Hepatocyte (in vitro differentiated cells): ENCODE measurements at regions not wholly inside any gene's neighbourhood (a gene's known extent, or its start where the extent isn't known, plus 50 kb on each side); places are given as distances from the start of the nearest gene placed in this dataset.

Experiments used
- DNase-seq: peaks from one replicate; pipeline ENCODE4 v3.0.0-alpha.2; 2016; ENCODE audit warnings: low spot score
- H2AFZ ChIP-seq: fragments of 200-600 bp; sonication (generic); 2 replicates; pipeline ENCODE4 v1.6.0; 2016; ENCODE audit warnings: antibody characterized with exemption, mild to moderate bottlenecking
- H3K27ac ChIP-seq: fragments of 200-600 bp; sonication (generic); 2 replicates; pipeline ENCODE4 v1.5.1; 2016; ENCODE audit warnings: mild to moderate bottlenecking
- H3K27me3 ChIP-seq: fragments of 200-600 bp; sonication (generic); 2 replicates; pipeline ENCODE4 v1.6.1; 2016
- H3K36me3 ChIP-seq: fragments of 200-600 bp; sonication (generic); replicated peaks from 2 replicates; pipeline ENCODE4 v1.5.1; 2016; ENCODE audit warnings: low read depth; ENCODE audit not compliant: insufficient read depth
- H3K4me1 ChIP-seq: fragments of 200-600 bp; sonication (generic); 2 replicates; pipeline ENCODE4 v1.5.1; 2016; ENCODE audit warnings: mild to moderate bottlenecking, moderate library complexity; ENCODE audit not compliant: insufficient read depth
- H3K4me2 ChIP-seq: fragments of 200-600 bp; sonication (generic); 2 replicates; pipeline ENCODE4 v1.6.0; 2016
- H3K4me3 ChIP-seq: fragments of 200-600 bp; sonication (generic); 2 replicates; pipeline ENCODE4 v1.5.1; 2016; ENCODE audit warnings: mild to moderate bottlenecking
- H3K79me2 ChIP-seq: fragments of 200-600 bp; sonication (generic); 2 replicates; pipeline ENCODE4 v1.6.0; 2017; ENCODE audit warnings: mild to moderate bottlenecking
- H3K9me2 ChIP-seq: fragments of 200-600 bp; sonication (generic); replicated peaks from 2 replicates; pipeline ENCODE4 v1.6.0; 2017; ENCODE audit warnings: mild to moderate bottlenecking; ENCODE audit not compliant: insufficient read depth
- H3K9me3 ChIP-seq: fragments of 200-600 bp; sonication (generic); 2 replicates; pipeline ENCODE4 v1.5.1; 2016; ENCODE audit warnings: low read depth, mild to moderate bottlenecking
- H4K20me1 ChIP-seq: fragments of 200-600 bp; sonication (generic); 2 replicates; pipeline ENCODE4 v1.6.0; 2016; ENCODE audit warnings: mild to moderate bottlenecking; ENCODE audit not compliant: insufficient read depth, poor library complexity, severe bottlenecking
- EZH2 ChIP-seq: fragments of 200-600 bp; sonication (generic); IDR thresholded peaks from 2 replicates; pipeline ENCODE4 v1.6.1; 2016; ENCODE audit warnings: antibody characterized with exemption, mild to moderate bottlenecking, borderline replicate concordance
- EZH2phosphoT487 ChIP-seq: fragments of 200-600 bp; sonication (generic); IDR thresholded peaks from one replicate; pipeline ENCODE4 v1.6.1; 2018; ENCODE audit warnings: antibody characterized with exemption, mild to moderate bottlenecking, low read depth, moderate library complexity; ENCODE audit not compliant: unreplicated experiment, severe bottlenecking
- WGBS: methylation state at CpG from one replicate; pipeline ENCODE4 v1.1.6; 2016; ENCODE audit warnings: low lambda C conversion rate; ENCODE audit errors: missing lambda C conversion rate; 5-methylcytosine and 5-hydroxymethylcytosine counted together
- TF ChIP-seq, protein P1 (sequence below): fragments of 200-600 bp; sonication (generic); IDR thresholded peaks from 2 replicates; pipeline ENCODE4 v1.5.1; 2016; ENCODE audit warnings: antibody characterized with exemption, mild to moderate bottlenecking; ENCODE audit not compliant: poor library complexity

DNA sequence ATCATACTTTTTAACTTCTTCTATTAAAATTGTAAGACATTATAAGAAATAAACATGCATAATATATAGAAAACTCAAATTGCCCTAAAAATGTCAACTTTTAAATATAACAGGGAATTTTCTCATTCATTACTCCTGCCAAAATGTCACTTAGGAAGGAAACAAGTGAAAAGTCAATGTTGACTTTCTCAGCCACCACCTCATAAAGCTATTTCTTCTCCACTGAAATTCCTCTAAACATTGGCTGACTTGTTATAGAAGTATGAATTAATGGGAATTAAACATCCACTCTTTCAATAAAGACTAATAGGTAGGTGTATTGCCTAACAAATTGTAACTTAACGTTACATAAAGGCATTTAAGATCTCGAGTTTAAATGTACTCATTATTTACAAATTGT lies 499.7 kb upstream of the SYT4 start:
- Histone ChIP-seq H4K20me1 (no peaks in the 10 kb centered on the region), H3K4me3 (no peak overlapping the region), H3K4me1 (peaks cover 11% of the 10 kb centered on the region), H3K27me3 (no peaks in the 10 kb centered on the region), H3K36me3 (no peaks in the 10 kb centered on the region), H3K27ac (no peak overlapping the region), H3K4me2 (no peak overlapping the region), H3K9me3 (no peaks in the 10 kb centered on the region), H2AFZ (no peak overlapping the region), H3K79me2 (no peaks in the 10 kb centered on the region), H3K9me2 (no peaks in the 10 kb centered on the region)
- TF ChIP-seq EZH2 (no peak), EZH2phosphoT487 (no peak)
- TF ChIP-seq, protein P1, sequence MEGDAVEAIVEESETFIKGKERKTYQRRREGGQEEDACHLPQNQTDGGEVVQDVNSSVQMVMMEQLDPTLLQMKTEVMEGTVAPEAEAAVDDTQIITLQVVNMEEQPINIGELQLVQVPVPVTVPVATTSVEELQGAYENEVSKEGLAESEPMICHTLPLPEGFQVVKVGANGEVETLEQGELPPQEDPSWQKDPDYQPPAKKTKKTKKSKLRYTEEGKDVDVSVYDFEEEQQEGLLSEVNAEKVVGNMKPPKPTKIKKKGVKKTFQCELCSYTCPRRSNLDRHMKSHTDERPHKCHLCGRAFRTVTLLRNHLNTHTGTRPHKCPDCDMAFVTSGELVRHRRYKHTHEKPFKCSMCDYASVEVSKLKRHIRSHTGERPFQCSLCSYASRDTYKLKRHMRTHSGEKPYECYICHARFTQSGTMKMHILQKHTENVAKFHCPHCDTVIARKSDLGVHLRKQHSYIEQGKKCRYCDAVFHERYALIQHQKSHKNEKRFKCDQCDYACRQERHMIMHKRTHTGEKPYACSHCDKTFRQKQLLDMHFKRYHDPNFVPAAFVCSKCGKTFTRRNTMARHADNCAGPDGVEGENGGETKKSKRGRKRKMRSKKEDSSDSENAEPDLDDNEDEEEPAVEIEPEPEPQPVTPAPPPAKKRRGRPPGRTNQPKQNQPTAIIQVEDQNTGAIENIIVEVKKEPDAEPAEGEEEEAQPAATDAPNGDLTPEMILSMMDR, result no peak
- WGBS, result 54% methylated on average over 2 of the region's 2 CpGs
- no peak for DNase-seq

DNA sequence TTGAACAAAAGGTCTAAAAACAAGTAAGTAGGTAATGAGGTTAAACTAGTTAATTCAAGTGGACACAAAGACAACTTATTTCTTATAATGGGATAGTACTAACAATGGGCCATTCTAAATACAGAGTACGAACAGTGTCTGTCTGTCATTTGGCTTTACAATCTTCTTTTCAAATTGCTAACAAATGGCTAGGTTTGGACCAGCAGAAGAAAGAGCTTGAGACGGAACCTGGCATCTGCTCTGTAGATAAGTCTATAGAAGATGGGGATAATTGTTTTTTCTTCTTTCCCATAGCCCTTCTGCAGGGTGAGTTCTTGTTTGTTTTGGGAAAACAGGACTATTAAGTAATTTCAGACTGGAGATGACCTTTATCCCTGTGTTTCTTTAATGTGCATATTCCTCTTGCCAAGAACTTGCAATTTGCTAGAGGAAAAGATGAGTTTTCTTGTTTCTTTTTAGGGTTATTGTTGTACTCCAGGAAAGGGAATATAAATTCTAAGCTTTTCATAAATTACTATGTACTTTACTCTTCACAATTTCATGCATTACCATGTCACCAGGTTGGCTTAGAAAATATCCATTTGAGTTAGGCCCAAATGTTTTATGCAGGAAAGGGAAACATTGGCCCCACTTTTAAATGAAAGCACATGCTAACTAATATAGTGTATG lies 500.5 kb upstream of the SYT4 start:
- no peaks in the 10 kb centered on the region for H3K9me2 ChIP-seq
- DNase-seq, result no peak
- no peaks in the 10 kb centered on the region for H3K79me2 ChIP-seq
- H2AFZ ChIP-seq, result no peak overlapping the region
- H3K4me3 ChIP-seq, result no peak overlapping the region
- WGBS, result 72% methylated on average over 2 of the region's 2 CpGs
- H3K27me3 ChIP-seq, result no peaks in the 10 kb centered on the region
- no peaks in the 10 kb centered on the region for H3K9me3 ChIP-seq
- no peak overlapping the region for H3K27ac ChIP-seq
- no peaks in the 10 kb centered on the region for H3K36me3 ChIP-seq
- TF ChIP-seq EZH2phosphoT487 (no peak), EZH2 (no peak)
- TF ChIP-seq, protein P1, result no peak
- no peaks in the 10 kb centered on the region for H4K20me1 ChIP-seq
- H3K4me2 ChIP-seq, result no peak overlapping the region
- peaks cover 11% of the 10 kb centered on the region for H3K4me1 ChIP-seq

- no peak overlapping the region for H3K4me3 ChIP-seq
- WGBS, result 68% methylated on average over 2 of the region's 2 CpGs
- H4K20me1 ChIP-seq, result no peaks in the 10 kb centered on the region
- no peak overlapping the region for H3K4me2 ChIP-seq
- no peaks in the 10 kb centered on the region for H3K9me2 ChIP-seq
- TF ChIP-seq EZH2 (no peak), EZH2phosphoT487 (no peak)
- TF ChIP-seq, protein P1, result no peak
- no peak overlapping the region for H3K27ac ChIP-seq
- no peaks in the 10 kb centered on the region for H3K36me3 ChIP-seq
- no peaks in the 10 kb centered on the region for H3K79me2 ChIP-seq
- H3K4me1 ChIP-seq, result peaks cover 11% of the 10 kb centered on the region
- H3K27me3 ChIP-seq, result no peaks in the 10 kb centered on the region
- DNase-seq, result peak; percentile 13
- no peaks in the 10 kb centered on the region for H3K9me3 ChIP-seq
- H2AFZ ChIP-seq, result no peak overlapping the region
Observed at GRCh38 chr18:43780782-43781340, 503.6 kb upstream of the SYT4 start.
